A549 (cell line): ENCODE measurements at regions not wholly inside any gene's neighbourhood (a gene's known extent, or its start where the extent isn't known, plus 50 kb on each side); places are given as distances from the start of the nearest gene placed in this dataset.

Experiments
- CEBPB ChIP-seq, 2 experiments: fragments of >200 bp in 1 of 2; sonication (Bioruptor Twin) in 1 of 2; formaldehyde crosslinking in 1 of 2; IDR thresholded peaks; 2 replicates each; pipeline ENCODE4 v1.6.1; 2012 to 2016
- CHD2 ChIP-seq: fragments of 150-350 bp; IDR thresholded peaks from 2 replicates; pipeline ENCODE4 v1.6.1; 2014; ENCODE audit warnings: low read length; ENCODE audit not compliant: partially characterized antibody
- EP300 ChIP-seq, 2 experiments: fragments of >200 bp; sonication (Bioruptor Twin); formaldehyde crosslinking; IDR thresholded peaks; 2 replicates in 1 of 2; 3 replicates in 1 of 2; pipeline ENCODE4 v1.6.1; 2016 to 2017
- ESRRA ChIP-seq: fragments of 150-350 bp; IDR thresholded peaks from 2 replicates; pipeline ENCODE4 v1.6.1; 2014; ENCODE audit warnings: mild to moderate bottlenecking, low read length, borderline replicate concordance
- NPAS2 ChIP-seq: fragments of 250-450 bp; sonication (Bioruptor Pico); IDR thresholded peaks from 2 replicates; pipeline ENCODE4 v1.8.0; 2022; ENCODE audit warnings: mild to moderate bottlenecking, moderate library complexity, borderline replicate concordance
- POLR2A ChIP-seq: IDR thresholded peaks from 2 replicates; pipeline ENCODE4 v1.6.1; 2012; ENCODE audit warnings: mild to moderate bottlenecking, low read length
- ZFP36 ChIP-seq: fragments of 450-650 bp; IDR thresholded peaks from 2 replicates; pipeline ENCODE4 v1.6.1; 2014; ENCODE audit warnings: borderline replicate concordance; ENCODE audit not compliant: partially characterized antibody
- TF ChIP-seq, protein P1 (sequence below): fragments of 200-600 bp; sonication (generic); IDR thresholded peaks from 2 replicates; pipeline ENCODE4 v1.6.1; 2016; ENCODE audit warnings: antibody characterized with exemption, mild to moderate bottlenecking, moderate library complexity
- TF ChIP-seq, protein P2 (sequence below): fragments of 450-650 bp; IDR thresholded peaks from 2 replicates; pipeline ENCODE4 v1.6.1; 2014; ENCODE audit warnings: antibody characterized with exemption
- TF ChIP-seq, protein P3 (sequence below): fragments of >200 bp; sonication (Bioruptor Twin); formaldehyde crosslinking; IDR thresholded peaks from 3 replicates; pipeline ENCODE4 v1.5.1; 2016
- TF ChIP-seq, protein P4 (sequence below): fragments of 150-350 bp; IDR thresholded peaks from 2 replicates; pipeline ENCODE4 v1.6.1; 2014; ENCODE audit warnings: low read depth, mild to moderate bottlenecking, low read length
- TF ChIP-seq, protein P5 (sequence below): fragments of >200 bp; sonication (Bioruptor Twin); formaldehyde crosslinking; IDR thresholded peaks from 2 replicates; pipeline ENCODE4 v1.6.1; 2016

DNA sequence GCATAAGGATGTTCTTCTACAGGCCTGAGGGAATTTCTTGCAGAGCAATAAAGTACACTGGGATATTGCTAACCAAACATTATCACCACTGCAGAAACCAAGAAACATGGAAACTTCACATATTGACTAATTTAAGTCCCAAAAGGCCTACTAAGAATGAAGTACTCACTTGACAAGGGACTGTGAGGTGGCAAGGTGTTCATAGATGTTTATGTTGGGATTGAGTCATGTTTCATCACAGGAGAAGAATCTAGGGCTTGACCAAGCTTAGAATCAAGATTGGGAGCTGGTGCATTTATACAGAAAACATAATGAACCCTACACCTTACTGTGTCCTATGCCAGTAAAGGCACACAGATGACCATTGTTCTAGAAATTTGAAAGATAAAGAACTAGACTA lies 56.7 kb upstream of the GAS1 start:
- TF ChIP-seq ZFP36 (no peak), CEBPB (IDR thresholded peaks at IDR 0.05) (no peak), NPAS2 (CRISPR knock-in tag) (no peak), EP300 (IDR thresholded peaks at IDR 0.05) (no peak), POLR2A (no peak), ESRRA (no peak), CHD2 (no peak)
- TF ChIP-seq, protein P1, sequence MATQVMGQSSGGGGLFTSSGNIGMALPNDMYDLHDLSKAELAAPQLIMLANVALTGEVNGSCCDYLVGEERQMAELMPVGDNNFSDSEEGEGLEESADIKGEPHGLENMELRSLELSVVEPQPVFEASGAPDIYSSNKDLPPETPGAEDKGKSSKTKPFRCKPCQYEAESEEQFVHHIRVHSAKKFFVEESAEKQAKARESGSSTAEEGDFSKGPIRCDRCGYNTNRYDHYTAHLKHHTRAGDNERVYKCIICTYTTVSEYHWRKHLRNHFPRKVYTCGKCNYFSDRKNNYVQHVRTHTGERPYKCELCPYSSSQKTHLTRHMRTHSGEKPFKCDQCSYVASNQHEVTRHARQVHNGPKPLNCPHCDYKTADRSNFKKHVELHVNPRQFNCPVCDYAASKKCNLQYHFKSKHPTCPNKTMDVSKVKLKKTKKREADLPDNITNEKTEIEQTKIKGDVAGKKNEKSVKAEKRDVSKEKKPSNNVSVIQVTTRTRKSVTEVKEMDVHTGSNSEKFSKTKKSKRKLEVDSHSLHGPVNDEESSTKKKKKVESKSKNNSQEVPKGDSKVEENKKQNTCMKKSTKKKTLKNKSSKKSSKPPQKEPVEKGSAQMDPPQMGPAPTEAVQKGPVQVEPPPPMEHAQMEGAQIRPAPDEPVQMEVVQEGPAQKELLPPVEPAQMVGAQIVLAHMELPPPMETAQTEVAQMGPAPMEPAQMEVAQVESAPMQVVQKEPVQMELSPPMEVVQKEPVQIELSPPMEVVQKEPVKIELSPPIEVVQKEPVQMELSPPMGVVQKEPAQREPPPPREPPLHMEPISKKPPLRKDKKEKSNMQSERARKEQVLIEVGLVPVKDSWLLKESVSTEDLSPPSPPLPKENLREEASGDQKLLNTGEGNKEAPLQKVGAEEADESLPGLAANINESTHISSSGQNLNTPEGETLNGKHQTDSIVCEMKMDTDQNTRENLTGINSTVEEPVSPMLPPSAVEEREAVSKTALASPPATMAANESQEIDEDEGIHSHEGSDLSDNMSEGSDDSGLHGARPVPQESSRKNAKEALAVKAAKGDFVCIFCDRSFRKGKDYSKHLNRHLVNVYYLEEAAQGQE: no peak
- TF ChIP-seq, protein P2, sequence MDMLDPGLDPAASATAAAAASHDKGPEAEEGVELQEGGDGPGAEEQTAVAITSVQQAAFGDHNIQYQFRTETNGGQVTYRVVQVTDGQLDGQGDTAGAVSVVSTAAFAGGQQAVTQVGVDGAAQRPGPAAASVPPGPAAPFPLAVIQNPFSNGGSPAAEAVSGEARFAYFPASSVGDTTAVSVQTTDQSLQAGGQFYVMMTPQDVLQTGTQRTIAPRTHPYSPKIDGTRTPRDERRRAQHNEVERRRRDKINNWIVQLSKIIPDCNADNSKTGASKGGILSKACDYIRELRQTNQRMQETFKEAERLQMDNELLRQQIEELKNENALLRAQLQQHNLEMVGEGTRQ: no peak
- TF ChIP-seq, protein P3, sequence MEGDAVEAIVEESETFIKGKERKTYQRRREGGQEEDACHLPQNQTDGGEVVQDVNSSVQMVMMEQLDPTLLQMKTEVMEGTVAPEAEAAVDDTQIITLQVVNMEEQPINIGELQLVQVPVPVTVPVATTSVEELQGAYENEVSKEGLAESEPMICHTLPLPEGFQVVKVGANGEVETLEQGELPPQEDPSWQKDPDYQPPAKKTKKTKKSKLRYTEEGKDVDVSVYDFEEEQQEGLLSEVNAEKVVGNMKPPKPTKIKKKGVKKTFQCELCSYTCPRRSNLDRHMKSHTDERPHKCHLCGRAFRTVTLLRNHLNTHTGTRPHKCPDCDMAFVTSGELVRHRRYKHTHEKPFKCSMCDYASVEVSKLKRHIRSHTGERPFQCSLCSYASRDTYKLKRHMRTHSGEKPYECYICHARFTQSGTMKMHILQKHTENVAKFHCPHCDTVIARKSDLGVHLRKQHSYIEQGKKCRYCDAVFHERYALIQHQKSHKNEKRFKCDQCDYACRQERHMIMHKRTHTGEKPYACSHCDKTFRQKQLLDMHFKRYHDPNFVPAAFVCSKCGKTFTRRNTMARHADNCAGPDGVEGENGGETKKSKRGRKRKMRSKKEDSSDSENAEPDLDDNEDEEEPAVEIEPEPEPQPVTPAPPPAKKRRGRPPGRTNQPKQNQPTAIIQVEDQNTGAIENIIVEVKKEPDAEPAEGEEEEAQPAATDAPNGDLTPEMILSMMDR: no peak
- TF ChIP-seq, protein P4, sequence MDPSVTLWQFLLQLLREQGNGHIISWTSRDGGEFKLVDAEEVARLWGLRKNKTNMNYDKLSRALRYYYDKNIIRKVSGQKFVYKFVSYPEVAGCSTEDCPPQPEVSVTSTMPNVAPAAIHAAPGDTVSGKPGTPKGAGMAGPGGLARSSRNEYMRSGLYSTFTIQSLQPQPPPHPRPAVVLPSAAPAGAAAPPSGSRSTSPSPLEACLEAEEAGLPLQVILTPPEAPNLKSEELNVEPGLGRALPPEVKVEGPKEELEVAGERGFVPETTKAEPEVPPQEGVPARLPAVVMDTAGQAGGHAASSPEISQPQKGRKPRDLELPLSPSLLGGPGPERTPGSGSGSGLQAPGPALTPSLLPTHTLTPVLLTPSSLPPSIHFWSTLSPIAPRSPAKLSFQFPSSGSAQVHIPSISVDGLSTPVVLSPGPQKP: no peak
- TF ChIP-seq, protein P5, sequence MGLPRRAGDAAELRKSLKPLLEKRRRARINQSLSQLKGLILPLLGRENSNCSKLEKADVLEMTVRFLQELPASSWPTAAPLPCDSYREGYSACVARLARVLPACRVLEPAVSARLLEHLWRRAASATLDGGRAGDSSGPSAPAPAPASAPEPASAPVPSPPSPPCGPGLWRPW: no peak
